GM18519 (cell line): ENCODE measurements at regions not wholly inside any gene's neighbourhood (a gene's known extent, or its start where the extent isn't known, plus 50 kb on each side); places are given as distances from the start of the nearest gene placed in this dataset.
"Not testable (repeated sequence)": the region's sequence is repeated elsewhere in the genome, so short reads cannot be mapped to it uniquely, and the experiment has no call there.

Experiments
- ATAC-seq: cut with Tn5 transposase; IDR thresholded peaks from one replicate; pipeline ENCODE4 v1.9.1; 2021; ENCODE audit warnings: mild to moderate bottlenecking, moderate library complexity; ENCODE audit not compliant: unreplicated experiment, low FRiP score

GRCh38 chr15:70579766-70580165 is 183.6 kb downstream of the UACA start:
- ATAC-seq: no peak

- no peak for ATAC-seq
Measured at GRCh38 chr15:70578196-70578595, 185.2 kb downstream of the UACA start.

- ATAC-seq: no peak
Measured at GRCh38 chr15:70576696-70577095, 186.7 kb downstream of the UACA start.

- ATAC-seq: no peak
Measured at GRCh38 chr15:70576276-70576675, 187.1 kb downstream of the UACA start.

- no peak for ATAC-seq
Measured at GRCh38 chr15:70575231-70576226, 187.8 kb downstream of the UACA start.

- ATAC-seq: not testable (repeated sequence)
Measured at GRCh38 chr15:70574325-70574724, 189.0 kb downstream of the UACA start.

- ATAC-seq: no peak
Measured at GRCh38 chr15:70573121-70573850, 190.1 kb downstream of the UACA start.

GRCh38 chr15:70569714-70570231 is 193.6 kb downstream of the UACA start:
- no peak for ATAC-seq

GRCh38 chr15:70569091-70569713 is 194.2 kb downstream of the UACA start:
- ATAC-seq: no peak

- ATAC-seq: no peak
Measured at GRCh38 chr15:70566989-70567388, 196.4 kb downstream of the UACA start.

- no peak for ATAC-seq
Measured at GRCh38 chr15:70566047-70566835, 197.1 kb downstream of the UACA start.

- ATAC-seq: no peak
Measured at GRCh38 chr15:70563561-70564095, 199.7 kb downstream of the UACA start.

GRCh38 chr15:70562906-70563305 is 200.5 kb downstream of the UACA start:
- ATAC-seq: no peak

- no peak for ATAC-seq
Measured at GRCh38 chr15:70561885-70562284, 201.5 kb downstream of the UACA start.

- no peak for ATAC-seq
Measured at GRCh38 chr15:70560617-70561328, 202.6 kb downstream of the UACA start.

- no peak for ATAC-seq
Measured at GRCh38 chr15:70559265-70560239, 203.8 kb downstream of the UACA start.

GRCh38 chr15:70558406-70559264 is 204.7 kb downstream of the UACA start:
- ATAC-seq: no peak
